ENCODE measurements at regions not wholly inside any gene's neighbourhood (a gene's known extent, or its start where the extent isn't known, plus 50 kb on each side); places are given as distances from the start of the nearest gene placed in this dataset.

DNA sequence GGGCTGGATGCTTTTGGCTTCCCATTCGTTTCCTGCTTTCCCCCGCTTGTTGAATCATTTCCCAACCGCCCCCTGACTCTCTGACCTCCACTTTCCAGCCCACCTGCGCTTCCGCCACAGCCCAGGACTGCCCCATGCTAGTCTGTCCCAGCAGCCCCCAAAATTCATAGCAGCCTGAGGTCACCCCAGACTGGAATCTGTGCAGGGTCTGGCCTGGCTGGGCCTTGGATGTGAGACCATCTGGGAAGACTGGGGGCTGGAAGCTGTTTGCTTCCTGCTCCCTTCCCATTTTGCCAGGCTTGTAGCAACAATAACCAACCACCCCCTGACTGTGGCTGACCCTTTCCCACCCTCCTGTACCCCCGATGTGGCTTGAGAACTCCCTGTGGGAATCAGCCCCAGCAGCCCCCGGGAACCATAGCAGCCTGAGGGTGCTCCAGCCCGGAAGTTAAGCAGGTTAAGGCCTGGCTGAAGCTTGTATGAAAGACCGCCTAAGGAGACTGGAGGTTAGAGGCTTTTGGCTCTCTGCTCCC is 2290.8 kb downstream of the TP53TG3F start:
- DNase-seq (ENCODE audit: low spot score) = no peak
- Histone ChIP-seq H3K4me3 (no peak overlapping the region), H3K27me3 (replicated peaks; ENCODE audit: insufficient read depth) (no peaks in the 10 kb centered on the region), H3K4me1 (ENCODE audit: control insufficient read depth in 1 of 2, low read depth in 2 of 2) (no peaks in the 10 kb centered on the region), H3K36me3 (no peaks in the 10 kb centered on the region), H3K9me3 (no peaks in the 10 kb centered on the region), H3K27ac (no peak overlapping the region)
- no peak for TF ChIP-seq CTCF (IDR thresholded peaks at IDR 0.05)
- no peak for ATAC-seq (ENCODE audit: insufficient number of reproducible peaks, low FRiP score, low read depth)

DNA sequence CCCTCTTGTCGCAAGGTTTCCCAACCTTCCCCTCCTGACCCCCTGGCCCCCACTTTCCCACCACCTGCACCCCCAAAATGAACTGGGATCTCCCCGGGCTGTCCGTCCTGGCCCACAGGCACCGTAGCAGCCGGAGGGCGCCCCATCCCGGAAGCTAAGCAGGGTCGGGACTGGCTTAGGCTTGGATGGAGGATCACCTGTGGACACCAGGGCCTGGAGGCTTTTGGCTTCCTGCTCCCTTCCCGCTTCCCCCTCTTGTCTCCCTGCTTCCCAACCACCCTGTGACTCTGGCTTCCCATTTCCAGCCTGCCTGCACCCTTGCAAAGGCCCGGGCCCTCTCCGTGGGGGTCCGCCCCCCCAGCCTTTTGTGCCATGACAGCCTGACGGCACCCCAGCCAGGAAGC is 2291.3 kb downstream of the TP53TG3F start:
- Histone ChIP-seq H3K27ac (no peak overlapping the region), H3K27me3 (replicated peaks; ENCODE audit: insufficient read depth) (no peaks in the 10 kb centered on the region), H3K9me3 (no peaks in the 10 kb centered on the region), H3K4me1 (ENCODE audit: control insufficient read depth in 1 of 2, low read depth in 2 of 2) (no peaks in the 10 kb centered on the region), H3K36me3 (no peaks in the 10 kb centered on the region), H3K4me3 (no peak overlapping the region)
- TF ChIP-seq CTCF (IDR thresholded peaks at IDR 0.05) = no peak
- ATAC-seq (ENCODE audit: insufficient number of reproducible peaks, low FRiP score, low read depth) (no peak), DNase-seq (ENCODE audit: low spot score) (no peak)

- Histone ChIP-seq H3K27me3 (replicated peaks; ENCODE audit: insufficient read depth) (no peaks in the 10 kb centered on the region), H3K4me1 (ENCODE audit: control insufficient read depth in 1 of 2, low read depth in 2 of 2) (no peaks in the 10 kb centered on the region), H3K36me3 (no peaks in the 10 kb centered on the region), H3K9me3 (no peaks in the 10 kb centered on the region), H3K4me3 (no peak overlapping the region), H3K27ac (no peak overlapping the region)
- ATAC-seq (ENCODE audit: insufficient number of reproducible peaks, low FRiP score, low read depth) (no peak), DNase-seq (ENCODE audit: low spot score) (no peak)
- no peak for TF ChIP-seq CTCF (IDR thresholded peaks at IDR 0.05)
These were observed 2292.0 kb downstream of the TP53TG3F start for GRCh38 chr16:35751191-35751941.

GRCh38 chr16:35752012-35752772 is 2292.8 kb downstream of the TP53TG3F start:
- Histone ChIP-seq H3K9me3 (no peaks in the 10 kb centered on the region), H3K27me3 (replicated peaks; ENCODE audit: insufficient read depth) (no peaks in the 10 kb centered on the region), H3K4me1 (ENCODE audit: control insufficient read depth in 1 of 2, low read depth in 2 of 2) (no peaks in the 10 kb centered on the region), H3K27ac (no peak overlapping the region), H3K4me3 (no peak overlapping the region), H3K36me3 (no peaks in the 10 kb centered on the region)
- ATAC-seq (ENCODE audit: insufficient number of reproducible peaks, low FRiP score, low read depth) = no peak
- no peak for DNase-seq (ENCODE audit: low spot score)
- TF ChIP-seq CTCF (IDR thresholded peaks at IDR 0.05) = no peak

- H3K4me1 ChIP-seq (ENCODE audit: control insufficient read depth in 1 of 2, low read depth in 2 of 2) = no peaks in the 10 kb centered on the region
- DNase-seq (ENCODE audit: low spot score) = no peak
- H3K27me3 ChIP-seq (replicated peaks; ENCODE audit: insufficient read depth) = no peaks in the 10 kb centered on the region
- no peak overlapping the region for H3K4me3 ChIP-seq
- ATAC-seq (ENCODE audit: insufficient number of reproducible peaks, low FRiP score, low read depth) = no peak
- H3K9me3 ChIP-seq = no peaks in the 10 kb centered on the region
- H3K36me3 ChIP-seq = no peaks in the 10 kb centered on the region
- H3K27ac ChIP-seq = no peak overlapping the region
- no peak for TF ChIP-seq CTCF (IDR thresholded peaks at IDR 0.05)
These were observed 2293.6 kb downstream of the TP53TG3F start for GRCh38 chr16:35752773-35753558.

Measured in thoracic aorta (tissue), 2 donors.